Heart left ventricle (tissue), 16 donors: ENCODE measurements at regions not wholly inside any gene's neighbourhood (a gene's known extent, or its start where the extent isn't known, plus 50 kb on each side); places are given as distances from the start of the nearest gene placed in this dataset.

Experiments used
- ATAC-seq, 4 donors: fragments of 200-7000 bp; cut with Tn5 transposase; one replicate each; pipeline ENCODE4 v1.9.1; 2020 to 2022; ENCODE audit warnings: moderate library complexity in 4 of 4, mild to moderate bottlenecking in 3 of 4, moderate number of reproducible peaks in 1 of 4
- DNase-seq, 5 donors: peaks; one replicate each; pipeline ENCODE4 v3.0.0-alpha.2; 2020
- H3K27ac ChIP-seq, 12 donors: fragments of 200-600 bp; sonication (generic) in 4 of 12; one replicate each; pipeline versions ENCODE4 v1.5.0 to v1.8.0; 2016 to 2022; ENCODE audit warnings: mild to moderate bottlenecking in 2 of 12
- H3K27me3 ChIP-seq, 9 donors: fragments of 200-600 bp; sonication (generic) in 2 of 9; one replicate each; pipeline versions ENCODE4 v1.5.1 to v1.8.0; 2016 to 2022; ENCODE audit warnings: mild to moderate bottlenecking in 3 of 9
- H3K36me3 ChIP-seq, 9 donors: fragments of 200-600 bp; sonication (generic) in 2 of 9; one replicate each; pipeline versions ENCODE4 v1.5.0 to v1.8.0; 2018 to 2022; ENCODE audit warnings: mild to moderate bottlenecking in 2 of 9
- H3K4me1 ChIP-seq, 12 donors: fragments of 200-600 bp; sonication (generic) in 4 of 12; one replicate each; pipeline versions ENCODE4 v1.5.0 to v1.8.0; 2016 to 2022; ENCODE audit warnings: mild to moderate bottlenecking in 3 of 12
- H3K4me3 ChIP-seq, 12 donors: fragments of 200-600 bp; sonication (generic) in 4 of 12; one replicate each; pipeline versions ENCODE4 v1.5.0 to v1.8.0; 2017 to 2022; ENCODE audit warnings: mild to moderate bottlenecking in 9 of 12, moderate library complexity in 4 of 12
- H3K9me3 ChIP-seq, 12 donors: fragments of 200-600 bp; sonication (generic) in 4 of 12; one replicate each; pipeline versions ENCODE4 v1.5.0 to v1.8.0; 2016 to 2022; ENCODE audit warnings: mild to moderate bottlenecking in 1 of 12
- POLR2A ChIP-seq, 2 donors: fragments of 450-650 bp; IDR thresholded peaks; one replicate each; pipeline ENCODE4 v1.6.1; 2017; ENCODE audit warnings: antibody characterized with exemption in 2 of 2, mild to moderate bottlenecking in 2 of 2, moderate library complexity in 2 of 2
- WGBS, 4 donors: extraction: QIAGEN DNeasy Blood & Tissue Kit in 2 of 4; methylation state at CpG; one replicate each; pipeline versions ENCODE4 v1.1.5 to v1.1.7; 2013 to 2018; 5-methylcytosine and 5-hydroxymethylcytosine counted together
- intact Hi-C, 10 donors: fragments of 100-400 bp; cut with DNase I; formaldehyde crosslinking; loops; one replicate each; pipeline versions ENCODE4 v1.11.1 to v1.14.2; 2022
- TF ChIP-seq, protein P1 (sequence below), 12 donors: fragments of 200-600 bp; sonication (generic) in 4 of 12; IDR thresholded peaks; one replicate each; pipeline versions ENCODE4 v1.5.0 to v1.8.0; 2018 to 2022; ENCODE audit warnings: antibody characterized with exemption in 12 of 12, mild to moderate bottlenecking in 5 of 12
- donor health status: ischemic (EF 13 %, LVEDD 7.1; RV severe dilation, severe dysfunction).
- donor health status: healthy with polysubstance abuse.
- donor health status: DM: no; HTN: yes; CAD: no.
- donor health status: DM: no; HTN: no; CAD: no.
- donor health status: ischemic (EF 25% LVEDD 6.9; RV normal size, moderate dysfunction).
- donor health status: ischemic (EF 25% LVEDD 5.7; RV mildly dilated, moderate dysfunction).
- donor health status: healthy.
- donor health status: DM: yes; HTN: yes; CAD: no.
- donor health status: ischemic (EF 35%, LVEDD 5.7; RV mildly dilated, moderate dysfunction).
- donor health status: nonischemic (EF 11% LVEDD 7.7; RV severe dilation, severe dysfunction).
- donor health status: DM: yes; HTN: yes; CAD: no.
- donor health status: PGD.
- donor health status: ischemic (EF 29% LVEDD 5.4; RV normal size, mild dysfunction).
- donor health status: nonischemic (EF 23%, LVEDD 6.1; RV moderate dilation, normal function).

DNA sequence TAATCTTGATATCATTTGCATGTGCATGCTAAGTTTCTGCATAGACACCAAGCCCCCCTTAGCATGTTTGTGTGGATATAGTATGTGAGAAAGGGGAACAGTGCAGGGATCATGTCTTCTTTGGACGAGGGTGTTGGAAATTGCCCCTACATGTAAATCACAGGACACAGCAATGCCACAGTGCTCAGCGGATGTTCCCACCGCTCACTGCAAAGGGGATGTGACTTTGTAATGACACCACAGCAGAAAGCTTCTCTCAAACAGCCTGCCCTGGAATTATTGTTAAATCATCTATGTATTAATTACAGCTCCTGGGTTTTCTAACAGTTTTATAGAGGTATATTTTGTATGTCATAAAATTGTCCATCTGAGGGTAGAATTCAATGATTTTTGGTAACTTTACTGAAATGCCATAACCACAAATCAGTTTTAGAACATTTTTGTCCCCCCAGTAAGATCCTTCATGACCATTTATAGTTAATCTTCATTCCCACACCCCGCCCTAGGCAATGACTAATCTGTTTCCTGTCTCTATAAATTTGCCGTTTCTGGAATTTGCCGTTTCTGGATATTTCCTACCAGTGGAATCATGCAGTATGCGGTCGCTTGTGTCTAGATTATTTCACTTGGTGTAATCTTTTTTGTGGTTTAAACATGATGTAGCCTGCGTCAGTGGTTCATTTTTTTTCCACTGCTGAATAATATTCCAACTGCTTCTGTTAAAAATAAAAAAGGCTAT is 648.5 kb upstream of the WWC1 start:
- H3K9me3 ChIP-seq = no peaks in the 10 kb centered on the region
- H3K36me3 ChIP-seq = no peaks in the 10 kb centered on the region
- TF ChIP-seq, protein P1, sequence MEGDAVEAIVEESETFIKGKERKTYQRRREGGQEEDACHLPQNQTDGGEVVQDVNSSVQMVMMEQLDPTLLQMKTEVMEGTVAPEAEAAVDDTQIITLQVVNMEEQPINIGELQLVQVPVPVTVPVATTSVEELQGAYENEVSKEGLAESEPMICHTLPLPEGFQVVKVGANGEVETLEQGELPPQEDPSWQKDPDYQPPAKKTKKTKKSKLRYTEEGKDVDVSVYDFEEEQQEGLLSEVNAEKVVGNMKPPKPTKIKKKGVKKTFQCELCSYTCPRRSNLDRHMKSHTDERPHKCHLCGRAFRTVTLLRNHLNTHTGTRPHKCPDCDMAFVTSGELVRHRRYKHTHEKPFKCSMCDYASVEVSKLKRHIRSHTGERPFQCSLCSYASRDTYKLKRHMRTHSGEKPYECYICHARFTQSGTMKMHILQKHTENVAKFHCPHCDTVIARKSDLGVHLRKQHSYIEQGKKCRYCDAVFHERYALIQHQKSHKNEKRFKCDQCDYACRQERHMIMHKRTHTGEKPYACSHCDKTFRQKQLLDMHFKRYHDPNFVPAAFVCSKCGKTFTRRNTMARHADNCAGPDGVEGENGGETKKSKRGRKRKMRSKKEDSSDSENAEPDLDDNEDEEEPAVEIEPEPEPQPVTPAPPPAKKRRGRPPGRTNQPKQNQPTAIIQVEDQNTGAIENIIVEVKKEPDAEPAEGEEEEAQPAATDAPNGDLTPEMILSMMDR (IDR thresholded peaks at IDR 0.05) = no peak
- DNase-seq = no peak
- no peak overlapping the region for H3K4me3 ChIP-seq
- intact Hi-C loops = no loop called here
- H3K4me1 ChIP-seq = no peaks in the 10 kb centered on the region
- H3K27me3 ChIP-seq = no peaks in the 10 kb centered on the region
- no peak overlapping the region for H3K27ac ChIP-seq
- ATAC-seq = no peak
- WGBS, 4 donors = 52 to 61% (median 53%) methylated on average over 9 of the region's 9 CpGs

DNA sequence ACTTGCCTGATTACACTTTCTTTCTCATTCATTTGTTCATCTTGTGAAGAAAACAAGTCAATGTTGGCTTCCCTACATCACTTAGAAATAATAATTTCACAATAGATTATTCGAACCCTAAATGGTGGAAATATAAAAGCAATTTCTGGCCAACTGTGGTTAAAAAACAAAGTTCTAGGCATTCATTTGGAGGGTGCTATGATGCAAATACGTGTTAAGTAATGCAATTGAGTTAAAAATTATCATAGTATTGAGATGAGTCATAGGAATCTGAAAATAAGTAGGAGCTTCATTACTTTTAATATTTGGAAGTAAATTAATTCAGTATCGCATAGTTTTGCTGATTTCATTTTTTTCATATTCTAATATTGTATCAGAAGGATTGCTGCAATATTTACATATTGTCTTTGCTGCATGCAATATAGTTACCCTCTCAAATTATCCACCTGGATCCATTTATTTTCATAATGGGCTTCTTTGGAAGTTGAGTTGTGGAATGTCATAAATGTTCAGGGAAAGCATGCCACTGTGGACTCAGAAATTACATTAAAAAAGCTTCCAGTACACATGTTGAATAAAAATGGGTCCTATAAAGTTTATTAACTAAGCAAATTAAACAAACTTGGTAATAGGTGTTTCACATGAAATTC is 647.7 kb upstream of the WWC1 start:
- ATAC-seq (no peak), DNase-seq (no peak)
- H3K27ac ChIP-seq = no peak overlapping the region
- TF ChIP-seq, protein P1 (IDR thresholded peaks at IDR 0.05) = no peak
- no peak for TF ChIP-seq POLR2A (IDR thresholded peaks at IDR 0.05)
- H3K4me3 ChIP-seq = no peak overlapping the region
- WGBS, 4 donors = 83 to 89% (median 86%) methylated on average over 3 of the region's 3 CpGs
- intact Hi-C loops = no loop called here
- H3K27me3 ChIP-seq = no peaks in the 10 kb centered on the region
- no peaks in the 10 kb centered on the region for H3K36me3 ChIP-seq
- no peaks in the 10 kb centered on the region for H3K9me3 ChIP-seq
- no peaks in the 10 kb centered on the region for H3K4me1 ChIP-seq

DNA sequence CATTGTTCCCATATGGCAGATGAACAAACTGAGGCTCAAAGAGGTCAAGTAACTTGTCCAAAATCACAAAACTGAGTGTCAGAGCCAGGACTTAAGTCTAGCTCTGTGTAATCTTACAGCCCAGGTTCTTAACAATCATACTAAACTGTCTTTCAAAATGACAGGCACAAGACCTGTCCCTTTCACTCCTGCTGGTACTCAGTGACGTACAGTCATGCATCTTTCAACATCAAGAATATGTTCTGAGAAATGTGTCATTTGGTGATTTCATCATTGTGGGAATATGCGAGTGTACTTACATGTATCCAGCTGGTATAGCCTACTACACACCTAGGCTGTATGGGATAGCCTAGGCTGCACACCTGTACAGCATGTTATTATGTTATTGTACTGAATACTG is 646.8 kb upstream of the WWC1 start:
- 88 to 97% (median 92%) methylated on average over 2 of the region's 2 CpGs for WGBS, 4 donors

DNA sequence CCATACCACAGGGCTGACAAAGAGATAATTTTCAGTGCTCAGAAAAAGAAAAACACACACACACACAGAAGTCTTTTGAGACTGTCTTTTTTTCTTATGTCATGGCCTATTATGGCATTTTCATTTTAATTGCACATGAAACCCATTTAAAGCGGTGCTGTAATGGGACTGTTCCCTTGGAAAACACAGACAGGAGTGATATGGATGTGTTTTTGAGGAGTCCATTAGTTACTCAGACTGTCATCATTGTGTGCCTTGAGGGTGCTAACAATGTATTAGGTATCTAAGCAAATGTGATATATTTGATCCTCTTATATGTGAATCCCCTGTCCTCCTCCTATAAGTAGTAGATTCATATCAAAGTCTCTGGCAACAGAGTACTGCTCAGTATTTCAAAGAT is 642.0 kb upstream of the WWC1 start:
- H3K36me3 ChIP-seq = no peaks in the 10 kb centered on the region
- no peak for TF ChIP-seq POLR2A (IDR thresholded peaks at IDR 0.05)
- TF ChIP-seq, protein P1 (IDR thresholded peaks at IDR 0.05) = no peak
- no peak overlapping the region for H3K4me3 ChIP-seq
- H3K4me1 ChIP-seq = no peaks in the 10 kb centered on the region
- no peak overlapping the region for H3K27ac ChIP-seq
- ATAC-seq (no peak), DNase-seq (no peak)
- intact Hi-C loops = no loop called here
- H3K9me3 ChIP-seq = no peaks in the 10 kb centered on the region
- 92 to 98% (median 94%) methylated on average over 1 of the region's 1 CpG for WGBS, 4 donors
- no peaks in the 10 kb centered on the region for H3K27me3 ChIP-seq

More for the DNA sequence above, 646.8 kb upstream of the WWC1 start:
- no peaks in the 10 kb centered on the region for H3K4me1 ChIP-seq
- H3K27me3 ChIP-seq = no peaks in the 10 kb centered on the region
- no peak overlapping the region for H3K27ac ChIP-seq
- intact Hi-C loops = no loop called here
- ATAC-seq (no peak), DNase-seq (no peak)
- H3K36me3 ChIP-seq = no peaks in the 10 kb centered on the region
- H3K4me3 ChIP-seq = no peak overlapping the region
- H3K9me3 ChIP-seq = no peaks in the 10 kb centered on the region
- TF ChIP-seq, protein P1 (IDR thresholded peaks at IDR 0.05) = no peak
- TF ChIP-seq POLR2A (IDR thresholded peaks at IDR 0.05) = no peak
